Suprapubic skin (tissue), 4 donors: ENCODE measurements at regions not wholly inside any gene's neighbourhood (a gene's known extent, or its start where the extent isn't known, plus 50 kb on each side); places are given as distances from the start of the nearest gene placed in this dataset.

Source experiments
- DNase-seq, 2 donors: peaks; one replicate each; pipeline ENCODE4 v3.0.0-alpha.2; 2019; ENCODE audit warnings: low spot score in 2 of 2
- H3K27ac ChIP-seq: fragments of 200-600 bp; sonication (generic); one replicate; pipeline ENCODE4 v1.5.1; 2019
- H3K27me3 ChIP-seq: fragments of 200-600 bp; sonication (generic); one replicate; pipeline ENCODE4 v1.5.1; 2019
- H3K36me3 ChIP-seq: fragments of 200-600 bp; sonication (generic); one replicate; pipeline ENCODE4 v1.5.1; 2019
- H3K4me1 ChIP-seq: fragments of 200-600 bp; sonication (generic); one replicate; pipeline ENCODE4 v1.5.1; 2019
- H3K4me3 ChIP-seq: fragments of 200-600 bp; sonication (generic); one replicate; pipeline ENCODE4 v1.5.1; 2019; ENCODE audit warnings: mild to moderate bottlenecking
- H3K9me3 ChIP-seq: fragments of 200-600 bp; sonication (generic); one replicate; pipeline ENCODE4 v1.5.1; 2019
- CTCF ChIP-seq, 2 donors: fragments of 200-600 bp in 1 of 2; fragments of 450-650 bp in 1 of 2; sonication (generic) in 1 of 2; IDR thresholded peaks; one replicate each; pipeline ENCODE4 v1.5.1; 2016 to 2019; ENCODE audit warnings: antibody characterized with exemption in 2 of 2, mild to moderate bottlenecking in 1 of 2, moderate library complexity in 1 of 2
- EP300 ChIP-seq: sonication (generic); formaldehyde crosslinking; IDR thresholded peaks from one replicate; pipeline ENCODE4 v1.6.1; 2017; ENCODE audit warnings: antibody characterized with exemption
- POLR2A ChIP-seq, 2 donors: fragments of 450-650 bp; IDR thresholded peaks; one replicate each; pipeline ENCODE4 v1.6.1; 2017; ENCODE audit warnings: antibody characterized with exemption in 2 of 2, mild to moderate bottlenecking in 2 of 2, moderate library complexity in 2 of 2
- POLR2AphosphoS5 ChIP-seq, 3 donors: sonication (generic); formaldehyde crosslinking; IDR thresholded peaks; one replicate each; pipeline ENCODE4 v1.6.1; 2017; ENCODE audit warnings: antibody characterized with exemption in 3 of 3
- WGBS: methylation state at CpG from one replicate; pipeline ENCODE4 v1.1.5; 2018; 5-methylcytosine and 5-hydroxymethylcytosine counted together

GRCh38 chr1:29789221-29789909, 553.0 kb downstream of the PTPRU start:
- H3K4me3 ChIP-seq, result no peak overlapping the region
- no peak for DNase-seq

DNA sequence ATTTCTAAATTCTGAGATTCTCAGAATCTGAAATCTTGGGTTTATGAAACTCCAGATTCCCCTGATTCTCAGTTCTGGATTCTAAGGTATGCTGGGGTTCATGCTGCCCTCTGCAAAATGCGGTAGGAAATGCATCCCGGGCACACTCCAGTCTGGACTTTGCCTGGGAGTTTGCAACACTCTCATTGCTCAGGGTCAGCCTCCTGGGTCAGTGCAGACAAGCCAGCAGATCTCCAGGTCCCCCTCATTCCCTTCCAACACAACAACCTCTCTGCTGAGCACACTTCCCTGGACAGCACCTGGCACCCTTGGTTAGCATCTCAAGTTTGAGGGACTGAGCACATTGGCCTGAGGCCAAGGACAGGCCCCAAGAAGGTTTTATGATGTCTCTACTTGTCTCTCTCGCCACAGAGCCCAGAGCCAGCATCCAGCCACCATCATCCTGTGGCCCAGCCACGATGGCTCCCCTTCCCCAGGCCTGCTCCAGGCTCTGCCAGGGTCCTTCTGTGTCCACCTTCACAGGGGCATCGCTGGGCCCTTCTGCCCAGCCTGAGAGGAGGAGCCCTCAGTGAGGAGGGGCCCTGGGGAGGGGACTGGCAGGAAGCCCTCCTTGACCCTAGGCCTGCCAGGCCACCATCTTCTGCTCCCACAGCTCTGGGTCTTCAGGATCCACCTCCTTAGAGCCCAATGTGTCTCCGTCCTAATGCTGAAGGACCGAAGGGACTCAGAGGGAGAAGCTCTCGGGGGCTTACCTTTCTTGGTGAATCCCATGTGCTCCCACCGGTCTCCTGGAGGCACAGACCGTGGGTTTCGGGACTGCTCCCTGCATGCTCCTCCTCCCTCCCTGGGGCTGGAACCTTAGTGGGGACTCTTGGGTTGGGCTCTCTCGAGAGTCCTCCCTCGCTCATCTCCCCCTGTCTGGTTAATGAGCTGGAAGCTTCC, 550.7 kb downstream of the PTPRU start:
- no peak for DNase-seq
- TF ChIP-seq POLR2A (IDR thresholded peaks at IDR 0.05) (no peak), CTCF (IDR thresholded peaks at IDR 0.05) (no peak), EP300 (no peak), POLR2AphosphoS5 (IDR thresholded peaks at IDR 0.05) (no peak)
- 72% methylated on average over 4 of the region's 13 CpGs for WGBS
- Histone ChIP-seq H3K27ac (no peak overlapping the region), H3K4me3 (no peak overlapping the region), H3K36me3 (no peaks in the 10 kb centered on the region), H3K9me3 (no peaks in the 10 kb centered on the region), H3K4me1 (no peaks in the 10 kb centered on the region), H3K27me3 (peaks cover 35% of the 10 kb centered on the region)

More at GRCh38 chr1:29789221-29789909, 553.0 kb downstream of the PTPRU start:
- Histone ChIP-seq H3K27me3 (peaks cover 20% of the 10 kb centered on the region), H3K27ac (no peak overlapping the region), H3K4me1 (no peaks in the 10 kb centered on the region), H3K9me3 (no peaks in the 10 kb centered on the region), H3K36me3 (no peaks in the 10 kb centered on the region)
- 55% methylated on average over 8 of the region's 10 CpGs for WGBS
- TF ChIP-seq POLR2A (IDR thresholded peaks at IDR 0.05), result no peak
- no peak for TF ChIP-seq POLR2AphosphoS5 (IDR thresholded peaks at IDR 0.05)
- no peak for TF ChIP-seq EP300
- no peak for TF ChIP-seq CTCF (IDR thresholded peaks at IDR 0.05)

DNA sequence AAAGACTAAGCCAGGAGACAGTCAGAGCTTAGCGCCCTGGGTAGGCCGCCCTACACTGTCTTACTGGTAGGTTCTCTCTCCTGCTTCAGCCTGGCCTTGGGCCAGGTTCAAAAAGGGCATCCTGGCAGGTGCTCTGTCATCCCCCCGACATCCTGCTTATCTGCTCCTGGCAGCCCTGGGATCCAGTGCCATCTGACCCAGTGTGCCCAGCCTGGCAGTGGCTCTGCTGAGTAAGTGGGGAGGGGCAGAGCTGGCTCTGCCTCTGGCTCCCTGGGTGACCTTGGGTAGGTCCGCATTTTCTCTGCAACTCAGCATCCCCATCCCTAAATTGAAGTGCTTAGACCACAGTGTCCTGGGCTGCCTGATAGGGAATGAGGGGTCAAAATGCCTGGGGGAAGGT, 549.9 kb downstream of the PTPRU start:
- DNase-seq, result no peak
- Histone ChIP-seq H3K9me3 (no peaks in the 10 kb centered on the region), H3K4me3 (no peak overlapping the region), H3K36me3 (no peaks in the 10 kb centered on the region), H3K4me1 (no peaks in the 10 kb centered on the region), H3K27ac (no peak overlapping the region), H3K27me3 (peaks cover 37% of the 10 kb centered on the region)
- 83% methylated on average over 4 of the region's 4 CpGs for WGBS
- TF ChIP-seq EP300 (no peak), POLR2AphosphoS5 (IDR thresholded peaks at IDR 0.05) (no peak)

DNA sequence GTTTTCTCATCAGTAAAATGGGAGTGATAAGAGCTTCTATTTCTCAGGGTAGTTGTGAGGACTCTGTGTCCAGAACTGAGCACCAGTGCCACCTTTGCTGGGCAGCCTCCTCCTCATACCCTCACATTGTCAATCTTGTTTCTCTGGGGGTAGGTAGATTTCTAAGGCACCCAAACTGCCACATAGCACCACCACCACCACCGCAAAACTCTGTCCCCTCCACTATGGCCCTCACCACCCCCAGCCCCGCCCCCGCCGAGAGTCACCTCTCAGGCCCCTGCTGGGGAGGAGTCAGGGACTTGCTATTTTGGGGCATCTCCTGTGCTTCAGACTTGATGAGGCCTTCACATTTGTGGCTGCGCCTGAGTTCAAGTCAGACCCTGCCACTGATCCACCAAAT, 549.2 kb downstream of the PTPRU start:
- no peak for DNase-seq
- Histone ChIP-seq H3K27ac (no peak overlapping the region), H3K4me1 (no peaks in the 10 kb centered on the region), H3K27me3 (peaks cover 37% of the 10 kb centered on the region), H3K9me3 (no peaks in the 10 kb centered on the region), H3K36me3 (no peaks in the 10 kb centered on the region), H3K4me3 (no peak overlapping the region)
- 88% methylated on average over 5 of the region's 5 CpGs for WGBS
- TF ChIP-seq CTCF (IDR thresholded peaks at IDR 0.05) (no peak), EP300 (no peak), POLR2A (IDR thresholded peaks at IDR 0.05) (no peak), POLR2AphosphoS5 (IDR thresholded peaks at IDR 0.05) (no peak)

GRCh38 chr1:29785137-29785527, 548.8 kb downstream of the PTPRU start:
- Histone ChIP-seq H3K4me1 (no peaks in the 10 kb centered on the region), H3K36me3 (no peaks in the 10 kb centered on the region), H3K4me3 (no peak overlapping the region), H3K9me3 (no peaks in the 10 kb centered on the region), H3K27ac (no peak overlapping the region), H3K27me3 (peaks cover 39% of the 10 kb centered on the region)
- WGBS, result 65% methylated on average over 7 of the region's 7 CpGs
- DNase-seq, result no peak
- no peak for TF ChIP-seq CTCF (IDR thresholded peaks at IDR 0.05)
- no peak for TF ChIP-seq EP300
- TF ChIP-seq POLR2A (IDR thresholded peaks at IDR 0.05), result no peak
- no peak for TF ChIP-seq POLR2AphosphoS5 (IDR thresholded peaks at IDR 0.05)
